Lower leg skin (tissue), 4 donors: ENCODE measurements at regions not wholly inside any gene's neighbourhood (a gene's known extent, or its start where the extent isn't known, plus 50 kb on each side); places are given as distances from the start of the nearest gene placed in this dataset.

Experiments used
- DNase-seq, 2 donors: peaks; one replicate each; pipeline ENCODE4 v3.0.0-alpha.2; 2019; ENCODE audit warnings: low spot score in 2 of 2
- H3K4me3 ChIP-seq: fragments of 200-600 bp; sonication (generic); 2 replicates; pipeline ENCODE4 v1.5.1; 2017; ENCODE audit warnings: mild to moderate bottlenecking, low read depth; ENCODE audit not compliant: poor library complexity, severe bottlenecking
- CTCF ChIP-seq, 3 donors: fragments of 450-650 bp; IDR thresholded peaks; one replicate each; pipeline ENCODE4 v1.5.1; 2016; ENCODE audit warnings: antibody characterized with exemption in 3 of 3, mild to moderate bottlenecking in 3 of 3, moderate library complexity in 2 of 3
- POLR2A ChIP-seq, 2 donors: fragments of 450-650 bp; IDR thresholded peaks; one replicate each; pipeline ENCODE4 v1.6.1; 2016 to 2017; ENCODE audit warnings: antibody characterized with exemption in 2 of 2, mild to moderate bottlenecking in 1 of 2, moderate library complexity in 1 of 2
- WGBS, 2 donors: methylation state at CpG; one replicate each; pipeline ENCODE4 v1.1.5; 2018; 5-methylcytosine and 5-hydroxymethylcytosine counted together
- intact Hi-C: fragments of 100-400 bp; cut with DNase I; formaldehyde crosslinking; loops from one replicate; pipeline ENCODE4 v1.15.0; 2023; ENCODE audit warnings: low total_unique reads

- no peak overlapping the region for H3K4me3 ChIP-seq
- no peak for DNase-seq
- intact Hi-C loops = no loop called here
- TF ChIP-seq POLR2A (IDR thresholded peaks at IDR 0.05) (no peak), CTCF (IDR thresholded peaks at IDR 0.05) (no peak)
- WGBS, 2 donors = 78 to 89% methylated on average over 3 of the region's 3 CpGs
Observed at GRCh38 chr16:52229471-52229870, 317.5 kb downstream of the TOX3 start.

GRCh38 chr16:52227851-52228250 lies 319.1 kb downstream of the TOX3 start:
- DNase-seq = no peak
- intact Hi-C loops = no loop called here
- WGBS, 2 donors = 61 to 64% methylated on average over 3 of the region's 3 CpGs
- TF ChIP-seq POLR2A (IDR thresholded peaks at IDR 0.05) = no peak
- no peak for TF ChIP-seq CTCF (IDR thresholded peaks at IDR 0.05)
- no peak overlapping the region for H3K4me3 ChIP-seq

GRCh38 chr16:52212841-52213240 lies 334.1 kb downstream of the TOX3 start:
- DNase-seq = no peak
- intact Hi-C loops = no loop called here
- TF ChIP-seq POLR2A (IDR thresholded peaks at IDR 0.05) (no peak), CTCF (IDR thresholded peaks at IDR 0.05) (no peak)
- WGBS, 2 donors = 69% methylated on average over 4 of the region's 4 CpGs
- H3K4me3 ChIP-seq = no peak overlapping the region

- no peak for DNase-seq
- intact Hi-C loops = no loop called here
- no peak overlapping the region for H3K4me3 ChIP-seq
- TF ChIP-seq CTCF (IDR thresholded peaks at IDR 0.05) (no peak), POLR2A (IDR thresholded peaks at IDR 0.05) (no peak)
Observed at GRCh38 chr16:52209227-52209626, 337.7 kb downstream of the TOX3 start.

GRCh38 chr16:52203096-52203495 lies 343.8 kb downstream of the TOX3 start:
- no peak for DNase-seq
- intact Hi-C loops = no loop called here
- TF ChIP-seq POLR2A (IDR thresholded peaks at IDR 0.05) (no peak), CTCF (IDR thresholded peaks at IDR 0.05) (no peak)
- no peak overlapping the region for H3K4me3 ChIP-seq

GRCh38 chr16:52193441-52193840 lies 353.5 kb downstream of the TOX3 start:
- WGBS, 2 donors = 84 to 87% methylated on average over 2 of the region's 2 CpGs
- no peak for DNase-seq
- intact Hi-C loops = loop anchor here (5.0 kb wide), 1 partner anchor 829 kb away; no protein-coding TSS in a partner anchor
- TF ChIP-seq POLR2A (IDR thresholded peaks at IDR 0.05) (no peak), CTCF (IDR thresholded peaks at IDR 0.05) (no peak)
- H3K4me3 ChIP-seq = no peak overlapping the region
